Esophagus muscularis mucosa (tissue), 4 donors: ENCODE measurements at regions not wholly inside any gene's neighbourhood (a gene's known extent, or its start where the extent isn't known, plus 50 kb on each side); places are given as distances from the start of the nearest gene placed in this dataset.

Source experiments
- DNase-seq: peaks from one replicate; pipeline ENCODE4 v3.0.0-alpha.2; 2017; ENCODE audit errors: extremely low spot score
- H3K27ac ChIP-seq, 4 donors: fragments of 200-600 bp; sonication (generic); replicated peaks in 1 of 4; 1 replicate in 3 of 4; 2 replicates in 1 of 4; pipeline ENCODE4 v1.5.1; 2016 to 2019; ENCODE audit warnings: mild to moderate bottlenecking in 1 of 4
- H3K27me3 ChIP-seq, 4 donors: fragments of 200-600 bp; sonication (generic); one replicate each; pipeline versions ENCODE4 v1.5.1 to v1.6.0; 2016 to 2019
- H3K36me3 ChIP-seq, 4 donors: fragments of 200-600 bp; sonication (generic); one replicate each; pipeline ENCODE4 v1.5.1; 2016 to 2019
- H3K4me1 ChIP-seq, 4 donors: fragments of 200-600 bp; sonication (generic); one replicate each; pipeline ENCODE4 v1.5.1; 2016 to 2019
- H3K4me3 ChIP-seq, 4 donors: fragments of 200-600 bp; sonication (generic); 1 replicate in 2 of 4; 2 replicates in 2 of 4; pipeline ENCODE4 v1.5.1; 2016 to 2019; ENCODE audit warnings: mild to moderate bottlenecking in 4 of 4, moderate library complexity in 1 of 4
- H3K9me3 ChIP-seq, 4 donors: fragments of 200-600 bp; sonication (generic); 1 replicate in 3 of 4; 2 replicates in 1 of 4; pipeline ENCODE4 v1.5.1; 2016 to 2019
- CTCF ChIP-seq, 3 experiments: fragments of 200-600 bp in 2 of 3; fragments of 450-650 bp in 1 of 3; sonication (generic) in 2 of 3; IDR thresholded peaks; one replicate each; pipeline ENCODE4 v1.5.1; 2017 to 2019; ENCODE audit warnings: antibody characterized with exemption in 3 of 3, mild to moderate bottlenecking in 2 of 3, moderate library complexity in 1 of 3
- EP300 ChIP-seq: sonication (generic); formaldehyde crosslinking; IDR thresholded peaks from one replicate; pipeline ENCODE4 v1.6.1; 2017; ENCODE audit warnings: antibody characterized with exemption
- POLR2A ChIP-seq: fragments of 450-650 bp; IDR thresholded peaks from one replicate; pipeline ENCODE4 v1.6.1; 2017; ENCODE audit warnings: antibody characterized with exemption, moderate library complexity, mild to moderate bottlenecking, low read depth
- POLR2AphosphoS5 ChIP-seq, 2 donors: sonication (generic); formaldehyde crosslinking; IDR thresholded peaks; one replicate each; pipeline ENCODE4 v1.6.1; 2017; ENCODE audit warnings: antibody characterized with exemption in 2 of 2
- WGBS: methylation state at CpG from one replicate; pipeline ENCODE4 v1.1.5; 2018; 5-methylcytosine and 5-hydroxymethylcytosine counted together
- intact Hi-C: fragments of 100-400 bp; cut with DNase I; formaldehyde crosslinking; loops from one replicate; pipeline ENCODE4 v1.15.1; 2023

- Histone ChIP-seq H3K27ac (no peak overlapping the region), H3K27me3 (peaks cover 0 to 13% (median 0%) of the 10 kb centered on the region in 4 donors), H3K4me3 (no peak overlapping the region), H3K9me3 (no peaks in the 10 kb centered on the region), H3K36me3 (no peaks in the 10 kb centered on the region), H3K4me1 (no peaks in the 10 kb centered on the region)
- peak; percentile 72 for DNase-seq
- intact Hi-C loops: no loop called here
- TF ChIP-seq POLR2A (no peak), EP300 (no peak), CTCF (IDR thresholded peaks at IDR 0.05) (no peak), POLR2AphosphoS5 (IDR thresholded peaks at IDR 0.05) (no peak)
- 88% methylated on average over 1 of the region's 1 CpG for whole genome bisulfite sequencing
These were observed 101.7 kb upstream of the PRNP start for GRCh38 chr20:4584510-4584909.

GRCh38 chr20:4581838-4582237, 104.4 kb upstream of the PRNP start:
- no peak overlapping the region for H3K4me3 ChIP-seq
- no peaks in the 10 kb centered on the region for H3K4me1 ChIP-seq
- peaks cover 0 to 13% (median 0%) of the 10 kb centered on the region in 4 donors for H3K27me3 ChIP-seq
- no peaks in the 10 kb centered on the region for H3K9me3 ChIP-seq
- peak; percentile 21 for DNase-seq
- no peaks in the 10 kb centered on the region for H3K36me3 ChIP-seq
- intact Hi-C loops: no loop called here
- 66% methylated on average over 5 of the region's 5 CpGs for WGBS
- no peak overlapping the region for H3K27ac ChIP-seq
- no peak for TF ChIP-seq POLR2AphosphoS5 (IDR thresholded peaks at IDR 0.05)
- no peak for TF ChIP-seq CTCF (IDR thresholded peaks at IDR 0.05)
- no peak for TF ChIP-seq EP300
- no peak for TF ChIP-seq POLR2A

- WGBS: 74% methylated on average over 1 of the region's 1 CpG
- Histone ChIP-seq H3K27ac (no peak overlapping the region), H3K36me3 (no peaks in the 10 kb centered on the region), H3K9me3 (no peaks in the 10 kb centered on the region), H3K27me3 (peaks cover 0 to 29% (median 0%) of the 10 kb centered on the region in 4 donors), H3K4me1 (no peaks in the 10 kb centered on the region), H3K4me3 (no peak overlapping the region)
- intact Hi-C loops: no loop called here
- TF ChIP-seq POLR2A (no peak), POLR2AphosphoS5 (IDR thresholded peaks at IDR 0.05) (no peak), EP300 (no peak), CTCF (IDR thresholded peaks at IDR 0.05) (no peak)
- DNase-seq: no peak
These were observed 107.9 kb upstream of the PRNP start for GRCh38 chr20:4578375-4578774.

- TF ChIP-seq EP300 (no peak), POLR2AphosphoS5 (IDR thresholded peaks at IDR 0.05) (no peak), POLR2A (no peak), CTCF (IDR thresholded peaks at IDR 0.05) (no peak)
- Histone ChIP-seq H3K27ac (no peak overlapping the region), H3K27me3 (peaks cover 0 to 21% (median 0%) of the 10 kb centered on the region in 4 donors), H3K9me3 (no peaks in the 10 kb centered on the region), H3K4me1 (no peaks in the 10 kb centered on the region), H3K4me3 (no peak overlapping the region), H3K36me3 (no peaks in the 10 kb centered on the region)
- peak; percentile 53 for DNase-seq
- intact Hi-C loops: no loop called here
- 47% methylated on average over 3 of the region's 3 CpGs for WGBS
These were observed 111.9 kb upstream of the PRNP start for GRCh38 chr20:4574356-4574690.

GRCh38 chr20:4573564-4574355, 112.5 kb upstream of the PRNP start:
- DNase-seq: peak; percentile 39
- Histone ChIP-seq H3K27me3 (peaks cover 0 to 21% (median 0%) of the 10 kb centered on the region in 4 donors), H3K36me3 (no peaks in the 10 kb centered on the region), H3K27ac (no peak overlapping the region), H3K4me3 (no peak overlapping the region), H3K9me3 (no peaks in the 10 kb centered on the region), H3K4me1 (no peaks in the 10 kb centered on the region)
- WGBS: 36% methylated on average over 8 of the region's 8 CpGs
- TF ChIP-seq POLR2AphosphoS5 (IDR thresholded peaks at IDR 0.05): no peak
- no peak for TF ChIP-seq POLR2A
- TF ChIP-seq CTCF (IDR thresholded peaks at IDR 0.05): no peak
- TF ChIP-seq EP300: no peak
- intact Hi-C loops: no loop called here
